ENCODE measurements at regions not wholly inside any gene's neighbourhood (a gene's known extent, or its start where the extent isn't known, plus 50 kb on each side); places are given as distances from the start of the nearest gene placed in this dataset.

DNA sequence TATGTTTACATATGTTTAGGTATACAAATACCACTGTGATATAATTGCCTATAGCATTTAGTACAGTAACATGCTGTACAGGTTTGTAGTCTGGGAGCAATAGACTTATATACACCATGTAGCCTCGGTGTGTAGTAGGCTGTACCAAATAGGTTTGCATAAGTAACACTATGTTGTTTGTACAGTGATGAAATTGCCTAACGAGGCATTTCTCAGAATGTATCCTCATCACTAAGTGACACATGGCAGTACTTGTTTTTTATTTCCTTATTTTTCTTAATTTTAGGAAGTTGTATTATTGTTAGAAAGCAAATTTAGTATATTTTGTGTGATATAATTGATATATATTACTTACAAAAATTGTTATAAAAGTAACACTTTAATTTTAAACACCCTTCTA, 840.9 kb downstream of the LTN1 start:
- TF ChIP-seq, protein P1, sequence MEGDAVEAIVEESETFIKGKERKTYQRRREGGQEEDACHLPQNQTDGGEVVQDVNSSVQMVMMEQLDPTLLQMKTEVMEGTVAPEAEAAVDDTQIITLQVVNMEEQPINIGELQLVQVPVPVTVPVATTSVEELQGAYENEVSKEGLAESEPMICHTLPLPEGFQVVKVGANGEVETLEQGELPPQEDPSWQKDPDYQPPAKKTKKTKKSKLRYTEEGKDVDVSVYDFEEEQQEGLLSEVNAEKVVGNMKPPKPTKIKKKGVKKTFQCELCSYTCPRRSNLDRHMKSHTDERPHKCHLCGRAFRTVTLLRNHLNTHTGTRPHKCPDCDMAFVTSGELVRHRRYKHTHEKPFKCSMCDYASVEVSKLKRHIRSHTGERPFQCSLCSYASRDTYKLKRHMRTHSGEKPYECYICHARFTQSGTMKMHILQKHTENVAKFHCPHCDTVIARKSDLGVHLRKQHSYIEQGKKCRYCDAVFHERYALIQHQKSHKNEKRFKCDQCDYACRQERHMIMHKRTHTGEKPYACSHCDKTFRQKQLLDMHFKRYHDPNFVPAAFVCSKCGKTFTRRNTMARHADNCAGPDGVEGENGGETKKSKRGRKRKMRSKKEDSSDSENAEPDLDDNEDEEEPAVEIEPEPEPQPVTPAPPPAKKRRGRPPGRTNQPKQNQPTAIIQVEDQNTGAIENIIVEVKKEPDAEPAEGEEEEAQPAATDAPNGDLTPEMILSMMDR (IDR thresholded peaks at IDR 0.05) = no peak
- no peak for TF ChIP-seq POLR2A (IDR thresholded peaks at IDR 0.05)
